Fibroblast of lung (primary cell): ENCODE measurements at regions not wholly inside any gene's neighbourhood (a gene's known extent, or its start where the extent isn't known, plus 50 kb on each side); places are given as distances from the start of the nearest gene placed in this dataset.

Experiments
- DNase-seq, 2 donors: peaks; one replicate each; pipeline versions ENCODE4 v3.0.0 to v3.0.0-alpha.2; 2010; ENCODE audit warnings: low read depth in 2 of 2
- H2AFZ ChIP-seq: 2 replicates; pipeline ENCODE4 v1.5.1; 2012; ENCODE audit warnings: low read length, control low read depth, inconsistent platforms
- H3K27ac ChIP-seq: 2 replicates; pipeline ENCODE4 v1.5.1; 2011; ENCODE audit warnings: low read length, control low read depth; ENCODE audit not compliant: insufficient read depth
- H3K27me3 ChIP-seq: 2 replicates; pipeline ENCODE4 v1.5.1; 2011; ENCODE audit warnings: mild to moderate bottlenecking, low read length; ENCODE audit not compliant: control insufficient read depth, insufficient read depth
- H3K36me3 ChIP-seq: 2 replicates; pipeline ENCODE4 v1.5.1; 2011; ENCODE audit warnings: low read length; ENCODE audit not compliant: control insufficient read depth, insufficient read depth
- H3K4me1 ChIP-seq: 2 replicates; pipeline ENCODE4 v1.5.1; 2011; ENCODE audit warnings: low read length; ENCODE audit not compliant: control insufficient read depth, insufficient read depth; ENCODE audit errors: extremely low read depth
- H3K4me2 ChIP-seq: 2 replicates; pipeline ENCODE4 v1.5.1; 2011; ENCODE audit warnings: low read length, control low read depth; ENCODE audit not compliant: insufficient read depth; ENCODE audit errors: extremely low read depth
- H3K4me3 ChIP-seq, 4 experiments: fragments of 200-600 bp in 1 of 4; sonication (generic) in 1 of 4; replicated peaks in 1 of 4; 2 replicates each; pipeline ENCODE4 v1.5.1; 2011 to 2016; ENCODE audit warnings: low read length in 4 of 4, low read depth in 3 of 4, mild to moderate bottlenecking in 3 of 4, control low read depth in 2 of 4, inconsistent platforms in 1 of 4, mixed read lengths in 1 of 4; ENCODE audit not compliant: insufficient read depth in 1 of 4; ENCODE audit errors: control extremely low read depth in 1 of 4
- H3K79me2 ChIP-seq: 2 replicates; pipeline ENCODE4 v1.5.1; 2012; ENCODE audit warnings: mild to moderate bottlenecking, low read length, inconsistent platforms; ENCODE audit not compliant: control insufficient read depth, insufficient read depth
- H3K9ac ChIP-seq: 2 replicates; pipeline ENCODE4 v1.5.1; 2011; ENCODE audit warnings: mild to moderate bottlenecking, low read length, control low read depth; ENCODE audit not compliant: insufficient read depth
- H3K9me3 ChIP-seq: 2 replicates; pipeline ENCODE4 v1.5.1; 2012; ENCODE audit warnings: low read depth, low read length; ENCODE audit not compliant: control insufficient read depth, insufficient read depth
- H4K20me1 ChIP-seq: 2 replicates; pipeline ENCODE4 v1.5.1; 2011; ENCODE audit warnings: low read length; ENCODE audit not compliant: control insufficient read depth, insufficient read depth; ENCODE audit errors: extremely low read depth
- CTCF ChIP-seq, 2 donors: IDR thresholded peaks in 1 of 2; conservative IDR thresholded peaks in 1 of 2; 1 replicate in 1 of 2; 2 replicates in 1 of 2; pipeline ENCODE4 v1.5.1; 2011 to 2012; ENCODE audit warnings: low read length in 2 of 2, control low read depth in 1 of 2, inconsistent platforms in 1 of 2, low read depth in 1 of 2, mild to moderate bottlenecking in 1 of 2
- EZH2 ChIP-seq: IDR thresholded peaks from 2 replicates; pipeline ENCODE4 v1.5.1; 2012; ENCODE audit warnings: low read length, control low read depth, mild to moderate bottlenecking; ENCODE audit errors: missing control alignments

DNA sequence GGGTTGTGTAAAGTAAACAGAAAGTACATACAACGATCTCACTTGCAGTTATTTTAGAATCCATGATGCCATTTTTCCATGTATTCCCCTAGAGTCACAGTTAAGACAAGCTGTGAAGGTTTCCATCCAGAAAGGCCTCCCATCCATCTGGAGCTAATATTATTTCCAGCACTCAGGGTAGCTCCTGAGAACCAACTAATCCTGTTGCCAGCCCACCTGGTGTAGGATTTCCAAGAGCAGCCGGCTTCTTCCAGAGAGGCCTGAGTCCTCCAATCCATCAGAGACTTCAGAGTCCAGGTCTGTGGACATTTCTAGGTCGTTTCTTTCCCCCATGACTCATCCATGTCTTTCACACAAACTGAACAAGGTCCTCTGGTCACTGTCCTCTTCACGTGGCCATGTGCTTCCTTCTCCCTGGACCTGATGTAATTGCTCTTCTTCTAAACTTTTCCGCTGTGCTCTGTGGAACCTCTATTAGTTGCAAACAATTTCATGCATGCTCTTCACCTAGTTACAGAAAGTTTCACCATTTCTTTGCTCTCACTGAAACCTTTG is 270.3 kb upstream of the TMTC4 start:
- no peak overlapping the region for H3K9ac ChIP-seq
- DNase-seq = no peak
- H3K27me3 ChIP-seq = no peaks in the 10 kb centered on the region
- TF ChIP-seq CTCF (conservative IDR thresholded peaks at IDR 0.05 in 1 of 2, IDR thresholded peaks at IDR 0.05 in 1 of 2; ENCODE audit: low read depth in 1 of 2, low read length in 2 of 2) (no peak), EZH2 (no peak)
- no peaks in the 10 kb centered on the region for H3K4me1 ChIP-seq
- no peaks in the 10 kb centered on the region for H3K79me2 ChIP-seq
- no peaks in the 10 kb centered on the region for H4K20me1 ChIP-seq
- H3K4me2 ChIP-seq = no peak overlapping the region
- no peaks in the 10 kb centered on the region for H3K9me3 ChIP-seq
- H2AFZ ChIP-seq = no peak overlapping the region
- no peaks in the 10 kb centered on the region for H3K36me3 ChIP-seq
- H3K4me3 ChIP-seq = no peak overlapping the region
- no peak overlapping the region for H3K27ac ChIP-seq

- no peaks in the 10 kb centered on the region for H3K36me3 ChIP-seq
- no peak overlapping the region for H3K4me2 ChIP-seq
- no peak overlapping the region for H3K4me3 ChIP-seq
- no peak overlapping the region for H3K9ac ChIP-seq
- H3K79me2 ChIP-seq = no peaks in the 10 kb centered on the region
- H3K27ac ChIP-seq = no peak overlapping the region
- no peaks in the 10 kb centered on the region for H4K20me1 ChIP-seq
- no peaks in the 10 kb centered on the region for H3K4me1 ChIP-seq
- no peak for DNase-seq
- TF ChIP-seq EZH2 (no peak), CTCF (conservative IDR thresholded peaks at IDR 0.05 in 1 of 2, IDR thresholded peaks at IDR 0.05 in 1 of 2; ENCODE audit: low read depth in 1 of 2, low read length in 2 of 2) (no peak)
- no peaks in the 10 kb centered on the region for H3K27me3 ChIP-seq
- H3K9me3 ChIP-seq = no peaks in the 10 kb centered on the region
- no peak overlapping the region for H2AFZ ChIP-seq
Measured at GRCh38 chr13:100942742-100943141, 268.1 kb upstream of the TMTC4 start.

- Histone ChIP-seq H3K79me2 (no peaks in the 10 kb centered on the region), H3K27me3 (no peaks in the 10 kb centered on the region), H3K4me3 (no peak overlapping the region), H3K9ac (no peak overlapping the region), H2AFZ (no peak overlapping the region), H3K4me2 (no peak overlapping the region), H3K4me1 (no peaks in the 10 kb centered on the region), H4K20me1 (no peaks in the 10 kb centered on the region), H3K9me3 (no peaks in the 10 kb centered on the region), H3K27ac (no peak overlapping the region), H3K36me3 (no peaks in the 10 kb centered on the region)
- DNase-seq = peak in 1 of 2 donors; percentile 30
- TF ChIP-seq EZH2 (no peak), CTCF (conservative IDR thresholded peaks at IDR 0.05 in 1 of 2, IDR thresholded peaks at IDR 0.05 in 1 of 2; ENCODE audit: low read depth in 1 of 2, low read length in 2 of 2) (no peak)
Measured at GRCh38 chr13:100941377-100942368, 267.1 kb upstream of the TMTC4 start.
